Endothelial cell of hepatic sinusoid (primary cell): ENCODE measurements at regions not wholly inside any gene's neighbourhood (a gene's known extent, or its start where the extent isn't known, plus 50 kb on each side); places are given as distances from the start of the nearest gene placed in this dataset.
"Not testable (repeated sequence)": the region's sequence is repeated elsewhere in the genome, so short reads cannot be mapped to it uniquely, and the experiment has no call there.

Source experiments
- in situ Hi-C: cut with HindIII; loops from 2 replicates; pipeline ENCODE4 v1.10.0; 2017; ENCODE audit warnings: low sequenced_read_pairs

GRCh38 chr3:69496856-69497255 is 111.0 kb upstream of the FRMD4B start:
- in situ Hi-C loops = loop anchor here (5.0 kb wide), 2 partner anchors 80 to 150 kb away; no protein-coding TSS in a partner anchor

- in situ Hi-C loops = no loop called here
These were observed 108.3 kb upstream of the FRMD4B start for GRCh38 chr3:69494185-69494584.

GRCh38 chr3:69493157-69493556 is 107.3 kb upstream of the FRMD4B start:
- in situ Hi-C loops = no loop called here

GRCh38 chr3:69491975-69492374 is 106.1 kb upstream of the FRMD4B start:
- in situ Hi-C loops = no loop called here

GRCh38 chr3:69490971-69491370 is 105.1 kb upstream of the FRMD4B start:
- in situ Hi-C loops = no loop called here

GRCh38 chr3:69490235-69490634 is 104.3 kb upstream of the FRMD4B start:
- in situ Hi-C loops = no loop called here

- in situ Hi-C loops = no loop called here
These were observed 102.1 kb upstream of the FRMD4B start for GRCh38 chr3:69488026-69488425.

GRCh38 chr3:69485489-69485888 is 99.6 kb upstream of the FRMD4B start:
- in situ Hi-C loops = no loop called here

- in situ Hi-C loops = no loop called here
These were observed 98.9 kb upstream of the FRMD4B start for GRCh38 chr3:69484507-69485393.

- in situ Hi-C loops = no loop called here
These were observed 97.6 kb upstream of the FRMD4B start for GRCh38 chr3:69483449-69483848.

GRCh38 chr3:69480986-69481385 is 95.1 kb upstream of the FRMD4B start:
- in situ Hi-C loops = not testable (repeated sequence)

GRCh38 chr3:69474186-69474585 is 88.3 kb upstream of the FRMD4B start:
- in situ Hi-C loops = no loop called here

- in situ Hi-C loops = no loop called here
These were observed 86.2 kb upstream of the FRMD4B start for GRCh38 chr3:69472093-69472492.

- in situ Hi-C loops = no loop called here
These were observed 77.6 kb upstream of the FRMD4B start for GRCh38 chr3:69463531-69463930.

- in situ Hi-C loops = no loop called here
These were observed 76.9 kb upstream of the FRMD4B start for GRCh38 chr3:69462826-69463100.

- in situ Hi-C loops = no loop called here
These were observed 76.3 kb upstream of the FRMD4B start for GRCh38 chr3:69462022-69462825.

- in situ Hi-C loops = no loop called here
These were observed 74.1 kb upstream of the FRMD4B start for GRCh38 chr3:69460034-69460433.

- in situ Hi-C loops = no loop called here
These were observed 73.0 kb upstream of the FRMD4B start for GRCh38 chr3:69458803-69459365.

GRCh38 chr3:69456631-69457030 is 70.7 kb upstream of the FRMD4B start:
- in situ Hi-C loops = no loop called here

- in situ Hi-C loops = no loop called here
These were observed 68.4 kb upstream of the FRMD4B start for GRCh38 chr3:69454204-69454787.

- in situ Hi-C loops = no loop called here
These were observed 66.4 kb upstream of the FRMD4B start for GRCh38 chr3:69452295-69452694.
